ENCODE measurements at regions not wholly inside any gene's neighbourhood (a gene's known extent, or its start where the extent isn't known, plus 50 kb on each side); places are given as distances from the start of the nearest gene placed in this dataset.
"Not testable (repeated sequence)": the region's sequence is repeated elsewhere in the genome, so short reads cannot be mapped to it uniquely, and the experiment has no call there.

GRCh38 chr14:106355881-106356642, 829.7 kb downstream of the TMEM121 start:
- H3K9me3 ChIP-seq (ENCODE audit: low read length); H3K36me3 ChIP-seq (replicated peaks in 1 of 2; ENCODE audit: control insufficient read depth in 1 of 2, insufficient read depth in 2 of 2, low read length in 2 of 2); H4K20me1 ChIP-seq (ENCODE audit: insufficient read depth, low read length); H3K27me3 ChIP-seq (ENCODE audit: control insufficient read depth in 1 of 2, insufficient read depth in 2 of 2, low read length in 2 of 2); BruUV-seq (replicated peaks); H3K9ac ChIP-seq (ENCODE audit: insufficient read depth, low read depth, low read length); H2AFZ ChIP-seq (ENCODE audit: low read length); POLR2A ChIA-PET; intact Hi-C loops (cut with micrococcal nuclease; ENCODE audit: unreplicated experiment); H3K4me2 ChIP-seq (ENCODE audit: low read depth, low read length); H3K4me3 ChIP-seq (replicated peaks in 1 of 3; ENCODE audit: insufficient read depth in 1 of 3, low read depth in 2 of 3, low read length in 3 of 3); ATAC-seq; H3K4me1 ChIP-seq (ENCODE audit: insufficient read depth, low read length); in situ Hi-C loops (cut with HindIII; ENCODE audit: extremely low pct_ligation_motif_present, low pct_unique_long_range_greater_than_20kb); H3K27ac ChIP-seq (ENCODE audit: extremely low read length, insufficient read depth, low read length); DNase-seq (ENCODE audit: low spot score); FAIRE-seq; CTCF ChIA-PET (ENCODE audit: low intra/inter-chr PET ratio, low total read pairs); H3K79me2 ChIP-seq (ENCODE audit: insufficient read depth, low read length): not testable (repeated sequence)
- WGBS (ENCODE audit: low lambda C conversion rate) = 0% methylated on average over 6 of the region's 6 CpGs

GRCh38 chr14:106356643-106356930, 830.2 kb downstream of the TMEM121 start:
- H3K4me1 ChIP-seq (ENCODE audit: insufficient read depth, low read length); H3K79me2 ChIP-seq (ENCODE audit: insufficient read depth, low read length); H3K4me3 ChIP-seq (replicated peaks in 1 of 3; ENCODE audit: insufficient read depth in 1 of 3, low read depth in 2 of 3, low read length in 3 of 3); BruUV-seq (replicated peaks); H3K27ac ChIP-seq (ENCODE audit: extremely low read length, insufficient read depth, low read length); FAIRE-seq; H3K9me3 ChIP-seq (ENCODE audit: low read length); DNase-seq (ENCODE audit: low spot score); H4K20me1 ChIP-seq (ENCODE audit: insufficient read depth, low read length); H2AFZ ChIP-seq (ENCODE audit: low read length); CTCF ChIA-PET (ENCODE audit: low intra/inter-chr PET ratio, low total read pairs); H3K9ac ChIP-seq (ENCODE audit: insufficient read depth, low read depth, low read length); H3K36me3 ChIP-seq (replicated peaks in 1 of 2; ENCODE audit: control insufficient read depth in 1 of 2, insufficient read depth in 2 of 2, low read length in 2 of 2); H3K4me2 ChIP-seq (ENCODE audit: low read depth, low read length); ATAC-seq; H3K27me3 ChIP-seq (ENCODE audit: control insufficient read depth in 1 of 2, insufficient read depth in 2 of 2, low read length in 2 of 2); in situ Hi-C loops (cut with HindIII; ENCODE audit: extremely low pct_ligation_motif_present, low pct_unique_long_range_greater_than_20kb); intact Hi-C loops (cut with micrococcal nuclease; ENCODE audit: unreplicated experiment); POLR2A ChIA-PET: not testable (repeated sequence)
- 0% methylated on average over 2 of the region's 2 CpGs for WGBS (ENCODE audit: low lambda C conversion rate)

Measured in HepG2 (cell line).